ENCODE measurements at regions not wholly inside any gene's neighbourhood (a gene's known extent, or its start where the extent isn't known, plus 50 kb on each side); places are given as distances from the start of the nearest gene placed in this dataset.

- TF ChIP-seq CTCF (IDR thresholded peaks at IDR 0.05; ENCODE audit: low read depth, low read length), result no peak
- no peak for TF ChIP-seq EZH2phosphoT487 (IDR thresholded peaks at IDR 0.05; ENCODE audit: low read depth)
Observed at GRCh38 chr20:52302736-52303135, 111.2 kb upstream of the ZFP64 start.
